HepG2 (cell line): ENCODE measurements at regions not wholly inside any gene's neighbourhood (a gene's known extent, or its start where the extent isn't known, plus 50 kb on each side); places are given as distances from the start of the nearest gene placed in this dataset.

Experiments
- ATAC-seq: fragments of 200-7000 bp; cut with Tn5 transposase; 3 replicates; pipeline ENCODE4 v1.9.1; 2020; ENCODE audit warnings: mild to moderate bottlenecking, moderate library complexity
- BruUV-seq: library from RNA; stranded (reverse); fragments of 400-500 nt; replicated peaks from 2 replicates; lab custom pipeline; 2021; lab: Mats Ljungman, UMichigan
- CTCF ChIA-PET: fragments of 300-600 bp; formaldehyde crosslinking; extraction: SDS; loops from one replicate; lab custom pipeline; 2021; ENCODE audit warnings: low total read pairs, inconsistent platforms, low intra/inter-chr PET ratio; lab: Yijun Ruan, JAX
- POLR2A ChIA-PET: fragments of 350-600 bp; sonication (Branson Sonifier 250); formaldehyde crosslinking; loops from one replicate; lab custom pipeline; 2020; ENCODE audit warnings: antibody characterized with exemption, inconsistent platforms; lab: Yijun Ruan, JAX
- DNase-seq: peaks from one replicate; pipeline ENCODE4 v3.0.0-alpha.2; 2015; ENCODE audit warnings: low spot score
- FAIRE-seq: peaks from 3 replicates; lab custom pipeline; 2011; peaks lifted over from hg19 to GRCh38; lab: Jason Lieb, UNC
- H2AFZ ChIP-seq: one replicate; pipeline ENCODE4 v1.6.1; 2011; ENCODE audit warnings: low read length, inconsistent platforms
- H3K27ac ChIP-seq: fragments of 300-600 bp; 3 replicates; pipeline ENCODE4 v1.8.0; 2011; ENCODE audit warnings: mixed run types, mild to moderate bottlenecking, mixed read lengths, low read length, inconsistent platforms; ENCODE audit not compliant: insufficient read depth; ENCODE audit errors: extremely low read length
- H3K27me3 ChIP-seq, 2 experiments: fragments of 200-600 bp in 1 of 2; 2 replicates in 1 of 2; 3 replicates in 1 of 2; pipeline versions ENCODE4 v1.6.0 to v1.8.0; 2011; ENCODE audit warnings: low read length in 2 of 2, mild to moderate bottlenecking in 2 of 2, moderate library complexity in 2 of 2, inconsistent platforms in 1 of 2; ENCODE audit not compliant: insufficient read depth in 2 of 2, control insufficient read depth in 1 of 2
- H3K36me3 ChIP-seq, 2 experiments: fragments of 200-600 bp in 1 of 2; replicated peaks in 1 of 2; 2 replicates in 1 of 2; 3 replicates in 1 of 2; pipeline versions ENCODE4 v1.5.1 to v1.8.0; 2011; ENCODE audit warnings: low read length in 2 of 2, inconsistent platforms in 1 of 2; ENCODE audit not compliant: insufficient read depth in 2 of 2, control insufficient read depth in 1 of 2
- H3K4me1 ChIP-seq: 2 replicates; pipeline ENCODE4 v1.5.1; 2012; ENCODE audit warnings: low read length, inconsistent platforms; ENCODE audit not compliant: insufficient read depth
- H3K4me2 ChIP-seq: 2 replicates; pipeline ENCODE4 v1.6.0; 2011; ENCODE audit warnings: low read depth, low read length, inconsistent platforms
- H3K4me3 ChIP-seq, 3 experiments: fragments of 200-600 bp in 1 of 3; sonication (generic), shearing (Covaris generic) in 1 of 3; replicated peaks in 1 of 3; 2 replicates each; pipeline ENCODE4 v1.5.1; 2011 to 2016; ENCODE audit warnings: low read length in 3 of 3, inconsistent platforms in 2 of 3, low read depth in 2 of 3, mild to moderate bottlenecking in 2 of 3, control low read depth in 1 of 3, mixed read lengths in 1 of 3; ENCODE audit not compliant: insufficient read depth in 1 of 3
- H3K79me2 ChIP-seq: one replicate; pipeline ENCODE4 v1.6.1; 2011; ENCODE audit warnings: low read length, inconsistent platforms; ENCODE audit not compliant: insufficient read depth
- H3K9ac ChIP-seq: 2 replicates; pipeline ENCODE4 v1.6.0; 2011; ENCODE audit warnings: mild to moderate bottlenecking, low read depth, low read length, inconsistent platforms; ENCODE audit not compliant: insufficient read depth
- H3K9me3 ChIP-seq: 2 replicates; pipeline ENCODE4 v1.5.1; 2012; ENCODE audit warnings: mild to moderate bottlenecking, low read length
- H4K20me1 ChIP-seq: 2 replicates; pipeline ENCODE4 v1.6.0; 2011; ENCODE audit warnings: inconsistent platforms, mild to moderate bottlenecking, low read length, moderate library complexity; ENCODE audit not compliant: insufficient read depth
- ERF ChIP-seq: IDR thresholded peaks from 2 replicates; pipeline ENCODE4 v1.6.1; 2018; ENCODE audit warnings: missing biosample characterization, missing genetic modification reagents
- MEIS1 ChIP-seq: sonication (generic); formaldehyde crosslinking; IDR thresholded peaks from 2 replicates; pipeline ENCODE4 v1.9.0; 2021; ENCODE audit warnings: mild to moderate bottlenecking, missing genetic modification reagents, moderate library complexity, borderline replicate concordance
- NFKBIZ ChIP-seq: IDR thresholded peaks from 2 replicates; pipeline ENCODE4 v1.6.1; 2018; ENCODE audit warnings: missing genetic modification reagents, missing compliant biosample characterization
- RAD21 ChIP-seq: fragments of 450-650 bp; formaldehyde crosslinking; IDR thresholded peaks from 2 replicates; pipeline ENCODE4 v1.5.0; 2020; ENCODE audit warnings: mild to moderate bottlenecking
- RFX5 ChIP-seq: IDR thresholded peaks from 2 replicates; pipeline ENCODE4 v1.6.1; 2011; ENCODE audit warnings: low read depth, low read length, improper control_type of control experiment
- SP4 ChIP-seq: sonication (generic); formaldehyde crosslinking; IDR thresholded peaks from 2 replicates; pipeline ENCODE4 v1.8.1; 2023; ENCODE audit warnings: mild to moderate bottlenecking, missing genetic modification reagents
- SRY ChIP-seq: sonication (generic); formaldehyde crosslinking; IDR thresholded peaks from 2 replicates; pipeline ENCODE4 v1.8.0; 2022; ENCODE audit warnings: mild to moderate bottlenecking, missing genetic modification reagents
- U2AF1 ChIP-seq: fragments of 200-400 bp; formaldehyde crosslinking; optimal IDR thresholded peaks from 2 replicates; pipeline ENCODE3; 2017; ENCODE audit warnings: mild to moderate bottlenecking, low read depth, low read length
- ZMYM3 ChIP-seq: sonication (generic); formaldehyde crosslinking; IDR thresholded peaks from 2 replicates; pipeline ENCODE4 v1.5.1; 2020; ENCODE audit warnings: mild to moderate bottlenecking, missing genetic modification reagents
- ZNF180 ChIP-seq: sonication (generic); formaldehyde crosslinking; IDR thresholded peaks from 2 replicates; pipeline ENCODE4 v1.4.0; 2020; ENCODE audit warnings: low read depth, missing genetic modification reagents, borderline replicate concordance
- ZNF274 ChIP-seq: sonication (generic); formaldehyde crosslinking; IDR thresholded peaks from 2 replicates; pipeline ENCODE4 v1.5.1; 2020; ENCODE audit warnings: mild to moderate bottlenecking, missing genetic modification reagents
- ZNF556 ChIP-seq: sonication (generic); formaldehyde crosslinking; IDR thresholded peaks from 2 replicates; pipeline ENCODE4 v1.4.0; 2020; ENCODE audit warnings: mild to moderate bottlenecking, missing genetic modification reagents, borderline replicate concordance
- ZNF558 ChIP-seq: sonication (generic); formaldehyde crosslinking; IDR thresholded peaks from 2 replicates; pipeline ENCODE4 v1.9.0; 2022; ENCODE audit warnings: mild to moderate bottlenecking, missing genetic modification reagents, borderline replicate concordance
- ZSCAN20 ChIP-seq: sonication (generic); formaldehyde crosslinking; IDR thresholded peaks from 2 replicates; pipeline ENCODE4 v1.4.0; 2020; ENCODE audit warnings: missing genetic modification reagents, mild to moderate bottlenecking, borderline replicate concordance
- WGBS: methylation state at CpG from one replicate; pipeline ENCODE4 v1.1.6; 2017; ENCODE audit warnings: low lambda C conversion rate; 5-methylcytosine and 5-hydroxymethylcytosine counted together
- in situ Hi-C: cut with HindIII; loops from 2 replicates; pipeline ENCODE4 v1.10.0; 2017; ENCODE audit warnings: low pct_unique_long_range_greater_than_20kb; ENCODE audit not compliant: extremely low pct_ligation_motif_present
- intact Hi-C: fragments of 100-400 bp; cut with micrococcal nuclease; formaldehyde crosslinking; loops from one replicate; pipeline ENCODE4 v1.10.0; 2022; ENCODE audit not compliant: unreplicated experiment
- TF ChIP-seq, protein P1 (sequence below): sonication (generic); formaldehyde crosslinking; IDR thresholded peaks from 2 replicates; pipeline ENCODE4 v1.8.1; 2023; ENCODE audit warnings: missing genetic modification reagents, inconsistent platforms, borderline replicate concordance
- TF ChIP-seq, protein P2 (sequence below): sonication (generic); formaldehyde crosslinking; IDR thresholded peaks from 2 replicates; pipeline ENCODE4 v1.9.0; 2022; ENCODE audit warnings: missing genetic modification reagents, mild to moderate bottlenecking, borderline replicate concordance
- TF ChIP-seq, protein P3 (sequence below): sonication (generic); formaldehyde crosslinking; IDR thresholded peaks from 2 replicates; pipeline ENCODE4 v1.8.0; 2022; ENCODE audit warnings: mild to moderate bottlenecking, missing genetic modification reagents; ENCODE audit not compliant: insufficient replicate concordance
- TF ChIP-seq, protein P4 (sequence below): sonication (generic); formaldehyde crosslinking; IDR thresholded peaks from 2 replicates; pipeline ENCODE4 v1.5.0; 2020; ENCODE audit warnings: mild to moderate bottlenecking, missing genetic modification reagents

DNA sequence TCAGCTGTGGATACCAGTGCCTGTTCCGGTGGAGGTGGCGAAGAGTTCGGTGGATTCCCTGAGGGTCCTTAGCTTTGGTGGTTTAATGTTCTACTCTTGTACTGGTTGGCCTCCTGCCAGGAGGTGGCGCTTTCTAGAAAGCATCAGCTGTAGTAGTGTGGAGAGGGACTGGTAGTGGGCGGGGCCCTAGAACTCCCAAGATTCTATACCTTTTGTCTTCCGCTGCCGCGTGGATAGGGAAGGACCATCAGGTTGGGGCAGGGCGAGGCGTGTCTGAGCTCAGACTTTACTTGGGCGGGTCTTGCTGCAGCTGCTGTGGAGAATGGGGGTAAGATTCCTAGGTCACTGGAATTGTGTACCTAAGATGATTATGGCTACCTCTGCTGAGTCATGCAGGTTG, 390.3 kb downstream of the FAM47A start:
- ChIA-PET POLR2A (no interaction called here), CTCF (no interaction called here)
- Histone ChIP-seq H3K27me3 (no peaks in the 10 kb centered on the region), H3K4me2 (no peak overlapping the region), H4K20me1 (no peaks in the 10 kb centered on the region), H3K27ac (no peak overlapping the region), H3K9me3 (no peaks in the 10 kb centered on the region; the same call in 1 of the 2 replicates), H3K36me3 (no peaks in the 10 kb centered on the region), H3K79me2 (no peaks in the 10 kb centered on the region), H2AFZ (no peak overlapping the region), H3K4me3 (no peak overlapping the region), H3K9ac (no peak overlapping the region), H3K4me1 (no peaks in the 10 kb centered on the region)
- no TSS peak for BruUV-seq
- no peak for ATAC-seq
- no CpG with 5 or more reads among the region's 11 CpGs for WGBS
- in situ Hi-C loops (no loop called here), intact Hi-C loops (no loop called here)
- TF ChIP-seq ZNF558 (CRISPR knock-in tag): no peak
- TF ChIP-seq MEIS1 (CRISPR knock-in tag): no peak
- no peak for TF ChIP-seq NFKBIZ (CRISPR knock-in tag)
- no peak for TF ChIP-seq ZNF274 (CRISPR knock-in tag)
- TF ChIP-seq, protein P1, sequence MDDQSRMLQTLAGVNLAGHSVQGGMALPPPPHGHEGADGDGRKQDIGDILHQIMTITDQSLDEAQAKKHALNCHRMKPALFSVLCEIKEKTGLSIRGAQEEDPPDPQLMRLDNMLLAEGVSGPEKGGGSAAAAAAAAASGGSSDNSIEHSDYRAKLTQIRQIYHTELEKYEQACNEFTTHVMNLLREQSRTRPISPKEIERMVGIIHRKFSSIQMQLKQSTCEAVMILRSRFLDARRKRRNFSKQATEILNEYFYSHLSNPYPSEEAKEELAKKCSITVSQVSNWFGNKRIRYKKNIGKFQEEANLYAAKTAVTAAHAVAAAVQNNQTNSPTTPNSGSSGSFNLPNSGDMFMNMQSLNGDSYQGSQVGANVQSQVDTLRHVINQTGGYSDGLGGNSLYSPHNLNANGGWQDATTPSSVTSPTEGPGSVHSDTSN (CRISPR knock-in tag): no peak
- TF ChIP-seq, protein P2, sequence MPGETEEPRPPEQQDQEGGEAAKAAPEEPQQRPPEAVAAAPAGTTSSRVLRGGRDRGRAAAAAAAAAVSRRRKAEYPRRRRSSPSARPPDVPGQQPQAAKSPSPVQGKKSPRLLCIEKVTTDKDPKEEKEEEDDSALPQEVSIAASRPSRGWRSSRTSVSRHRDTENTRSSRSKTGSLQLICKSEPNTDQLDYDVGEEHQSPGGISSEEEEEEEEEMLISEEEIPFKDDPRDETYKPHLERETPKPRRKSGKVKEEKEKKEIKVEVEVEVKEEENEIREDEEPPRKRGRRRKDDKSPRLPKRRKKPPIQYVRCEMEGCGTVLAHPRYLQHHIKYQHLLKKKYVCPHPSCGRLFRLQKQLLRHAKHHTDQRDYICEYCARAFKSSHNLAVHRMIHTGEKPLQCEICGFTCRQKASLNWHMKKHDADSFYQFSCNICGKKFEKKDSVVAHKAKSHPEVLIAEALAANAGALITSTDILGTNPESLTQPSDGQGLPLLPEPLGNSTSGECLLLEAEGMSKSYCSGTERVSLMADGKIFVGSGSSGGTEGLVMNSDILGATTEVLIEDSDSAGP (CRISPR knock-in tag): no peak
- TF ChIP-seq ZSCAN20: no peak
- no peak for TF ChIP-seq SRY (CRISPR knock-in tag)
- no peak for TF ChIP-seq ZNF556 (CRISPR knock-in tag)
- no peak for TF ChIP-seq SP4
- no peak for TF ChIP-seq U2AF1
- TF ChIP-seq, protein P3, sequence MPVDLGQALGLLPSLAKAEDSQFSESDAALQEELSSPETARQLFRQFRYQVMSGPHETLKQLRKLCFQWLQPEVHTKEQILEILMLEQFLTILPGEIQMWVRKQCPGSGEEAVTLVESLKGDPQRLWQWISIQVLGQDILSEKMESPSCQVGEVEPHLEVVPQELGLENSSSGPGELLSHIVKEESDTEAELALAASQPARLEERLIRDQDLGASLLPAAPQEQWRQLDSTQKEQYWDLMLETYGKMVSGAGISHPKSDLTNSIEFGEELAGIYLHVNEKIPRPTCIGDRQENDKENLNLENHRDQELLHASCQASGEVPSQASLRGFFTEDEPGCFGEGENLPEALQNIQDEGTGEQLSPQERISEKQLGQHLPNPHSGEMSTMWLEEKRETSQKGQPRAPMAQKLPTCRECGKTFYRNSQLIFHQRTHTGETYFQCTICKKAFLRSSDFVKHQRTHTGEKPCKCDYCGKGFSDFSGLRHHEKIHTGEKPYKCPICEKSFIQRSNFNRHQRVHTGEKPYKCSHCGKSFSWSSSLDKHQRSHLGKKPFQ (CRISPR knock-in tag): no peak
- no peak for TF ChIP-seq ERF (CRISPR knock-in tag)
- no peak for TF ChIP-seq ZMYM3 (CRISPR knock-in tag)
- TF ChIP-seq, protein P4, sequence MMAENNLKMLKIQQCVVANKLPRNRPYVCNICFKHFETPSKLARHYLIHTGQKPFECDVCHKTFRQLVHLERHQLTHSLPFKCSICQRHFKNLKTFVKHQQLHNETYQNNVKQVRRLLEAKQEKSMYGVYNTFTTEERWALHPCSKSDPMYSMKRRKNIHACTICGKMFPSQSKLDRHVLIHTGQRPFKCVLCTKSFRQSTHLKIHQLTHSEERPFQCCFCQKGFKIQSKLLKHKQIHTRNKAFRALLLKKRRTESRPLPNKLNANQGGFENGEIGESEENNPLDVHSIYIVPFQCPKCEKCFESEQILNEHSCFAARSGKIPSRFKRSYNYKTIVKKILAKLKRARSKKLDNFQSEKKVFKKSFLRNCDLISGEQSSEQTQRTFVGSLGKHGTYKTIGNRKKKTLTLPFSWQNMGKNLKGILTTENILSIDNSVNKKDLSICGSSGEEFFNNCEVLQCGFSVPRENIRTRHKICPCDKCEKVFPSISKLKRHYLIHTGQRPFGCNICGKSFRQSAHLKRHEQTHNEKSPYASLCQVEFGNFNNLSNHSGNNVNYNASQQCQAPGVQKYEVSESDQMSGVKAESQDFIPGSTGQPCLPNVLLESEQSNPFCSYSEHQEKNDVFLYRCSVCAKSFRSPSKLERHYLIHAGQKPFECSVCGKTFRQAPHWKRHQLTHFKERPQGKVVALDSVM: no peak
- no peak for TF ChIP-seq ZNF180 (CRISPR knock-in tag)
- no peak for TF ChIP-seq RAD21 (CRISPR knock-in tag)
- TF ChIP-seq RFX5: no peak
- DNase-seq: no peak
- FAIRE-seq: no peak
